HepG2 (cell line): ENCODE measurements at regions not wholly inside any gene's neighbourhood (a gene's known extent, or its start where the extent isn't known, plus 50 kb on each side); places are given as distances from the start of the nearest gene placed in this dataset.

Experiments
- ATAC-seq: fragments of 200-7000 bp; cut with Tn5 transposase; 3 replicates; pipeline ENCODE4 v1.9.1; 2020; ENCODE audit warnings: mild to moderate bottlenecking, moderate library complexity
- BruUV-seq: library from RNA; stranded (reverse); fragments of 400-500 nt; replicated peaks from 2 replicates; lab custom pipeline; 2021; lab: Mats Ljungman, UMichigan
- CTCF ChIA-PET: fragments of 300-600 bp; formaldehyde crosslinking; extraction: SDS; loops from one replicate; lab custom pipeline; 2021; ENCODE audit warnings: low total read pairs, inconsistent platforms, low intra/inter-chr PET ratio; lab: Yijun Ruan, JAX
- POLR2A ChIA-PET: fragments of 350-600 bp; sonication (Branson Sonifier 250); formaldehyde crosslinking; loops from one replicate; lab custom pipeline; 2020; ENCODE audit warnings: antibody characterized with exemption, inconsistent platforms; lab: Yijun Ruan, JAX
- DNase-seq: peaks from one replicate; pipeline ENCODE4 v3.0.0-alpha.2; 2015; ENCODE audit warnings: low spot score
- FAIRE-seq: peaks from 3 replicates; lab custom pipeline; 2011; peaks lifted over from hg19 to GRCh38; lab: Jason Lieb, UNC
- H2AFZ ChIP-seq: one replicate; pipeline ENCODE4 v1.6.1; 2011; ENCODE audit warnings: low read length, inconsistent platforms
- H3K27ac ChIP-seq: fragments of 300-600 bp; 3 replicates; pipeline ENCODE4 v1.8.0; 2011; ENCODE audit warnings: mixed run types, mild to moderate bottlenecking, mixed read lengths, low read length, inconsistent platforms; ENCODE audit not compliant: insufficient read depth; ENCODE audit errors: extremely low read length
- H3K27me3 ChIP-seq, 2 experiments: fragments of 200-600 bp in 1 of 2; 2 replicates in 1 of 2; 3 replicates in 1 of 2; pipeline versions ENCODE4 v1.6.0 to v1.8.0; 2011; ENCODE audit warnings: low read length in 2 of 2, mild to moderate bottlenecking in 2 of 2, moderate library complexity in 2 of 2, inconsistent platforms in 1 of 2; ENCODE audit not compliant: insufficient read depth in 2 of 2, control insufficient read depth in 1 of 2
- H3K36me3 ChIP-seq, 2 experiments: fragments of 200-600 bp in 1 of 2; replicated peaks in 1 of 2; 2 replicates in 1 of 2; 3 replicates in 1 of 2; pipeline versions ENCODE4 v1.5.1 to v1.8.0; 2011; ENCODE audit warnings: low read length in 2 of 2, inconsistent platforms in 1 of 2; ENCODE audit not compliant: insufficient read depth in 2 of 2, control insufficient read depth in 1 of 2
- H3K4me1 ChIP-seq: 2 replicates; pipeline ENCODE4 v1.5.1; 2012; ENCODE audit warnings: low read length, inconsistent platforms; ENCODE audit not compliant: insufficient read depth
- H3K4me2 ChIP-seq: 2 replicates; pipeline ENCODE4 v1.6.0; 2011; ENCODE audit warnings: low read depth, low read length, inconsistent platforms
- H3K4me3 ChIP-seq, 3 experiments: fragments of 200-600 bp in 1 of 3; sonication (generic), shearing (Covaris generic) in 1 of 3; replicated peaks in 1 of 3; 2 replicates each; pipeline ENCODE4 v1.5.1; 2011 to 2016; ENCODE audit warnings: low read length in 3 of 3, inconsistent platforms in 2 of 3, low read depth in 2 of 3, mild to moderate bottlenecking in 2 of 3, control low read depth in 1 of 3, mixed read lengths in 1 of 3; ENCODE audit not compliant: insufficient read depth in 1 of 3
- H3K79me2 ChIP-seq: one replicate; pipeline ENCODE4 v1.6.1; 2011; ENCODE audit warnings: low read length, inconsistent platforms; ENCODE audit not compliant: insufficient read depth
- H3K9ac ChIP-seq: 2 replicates; pipeline ENCODE4 v1.6.0; 2011; ENCODE audit warnings: mild to moderate bottlenecking, low read depth, low read length, inconsistent platforms; ENCODE audit not compliant: insufficient read depth
- H3K9me3 ChIP-seq: 2 replicates; pipeline ENCODE4 v1.5.1; 2012; ENCODE audit warnings: mild to moderate bottlenecking, low read length
- H4K20me1 ChIP-seq: 2 replicates; pipeline ENCODE4 v1.6.0; 2011; ENCODE audit warnings: inconsistent platforms, mild to moderate bottlenecking, low read length, moderate library complexity; ENCODE audit not compliant: insufficient read depth
- CEBPB ChIP-seq: IDR thresholded peaks from 2 replicates; pipeline ENCODE4 v1.6.1; 2011; ENCODE audit warnings: low read depth, low read length, improper control_type of control experiment, borderline replicate concordance
- HNF4A ChIP-seq: sonication (generic); formaldehyde crosslinking; IDR thresholded peaks from 2 replicates; pipeline ENCODE4 v1.4.0; 2020; ENCODE audit warnings: missing genetic modification reagents
- PAF1 ChIP-seq: IDR thresholded peaks from 2 replicates; pipeline ENCODE4 v1.6.1; 2016; ENCODE audit warnings: missing genetic modification reagents, missing compliant biosample characterization
- ZEB1 ChIP-seq: IDR thresholded peaks from 2 replicates; pipeline ENCODE4 v1.6.1; 2012; ENCODE audit warnings: mild to moderate bottlenecking, low read depth, inconsistent platforms; ENCODE audit not compliant: insufficient replicate concordance
- ZNF329 ChIP-seq: sonication (generic); formaldehyde crosslinking; IDR thresholded peaks from 2 replicates; pipeline ENCODE4 v1.9.0; 2021; ENCODE audit warnings: low read depth, mild to moderate bottlenecking, missing genetic modification reagents
- WGBS: methylation state at CpG from one replicate; pipeline ENCODE4 v1.1.6; 2017; ENCODE audit warnings: low lambda C conversion rate; 5-methylcytosine and 5-hydroxymethylcytosine counted together
- in situ Hi-C: cut with HindIII; loops from 2 replicates; pipeline ENCODE4 v1.10.0; 2017; ENCODE audit warnings: low pct_unique_long_range_greater_than_20kb; ENCODE audit not compliant: extremely low pct_ligation_motif_present
- intact Hi-C: fragments of 100-400 bp; cut with micrococcal nuclease; formaldehyde crosslinking; loops from one replicate; pipeline ENCODE4 v1.10.0; 2022; ENCODE audit not compliant: unreplicated experiment
- TF ChIP-seq, protein P1 (sequence below): sonication (generic); formaldehyde crosslinking; IDR thresholded peaks from 2 replicates; pipeline ENCODE4 v1.4.0; 2020; ENCODE audit warnings: missing genetic modification reagents

DNA sequence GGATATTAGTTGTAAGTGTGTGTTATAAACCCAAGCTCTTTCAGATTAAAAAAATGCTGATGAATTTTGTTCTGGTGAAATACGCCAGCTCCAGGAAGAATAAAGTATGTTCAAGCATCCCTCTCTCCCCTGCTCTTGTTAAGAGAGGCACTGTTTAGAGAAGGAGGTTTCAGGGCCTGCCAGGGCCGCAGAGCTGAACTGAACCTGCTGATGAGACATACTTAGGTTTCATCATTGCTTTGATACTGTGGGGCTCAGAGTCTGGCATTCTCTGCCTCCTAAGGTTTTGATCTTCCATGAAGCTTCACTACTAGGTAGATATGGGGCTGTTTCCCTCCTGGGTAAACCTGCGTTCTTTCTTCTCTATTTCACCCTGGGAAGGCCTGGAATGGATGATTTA, 175.3 kb upstream of the FAM20A start (continued):
- TF ChIP-seq PAF1 (CRISPR knock-in tag) (no peak), ZEB1 (no peak)
- TF ChIP-seq, protein P1, sequence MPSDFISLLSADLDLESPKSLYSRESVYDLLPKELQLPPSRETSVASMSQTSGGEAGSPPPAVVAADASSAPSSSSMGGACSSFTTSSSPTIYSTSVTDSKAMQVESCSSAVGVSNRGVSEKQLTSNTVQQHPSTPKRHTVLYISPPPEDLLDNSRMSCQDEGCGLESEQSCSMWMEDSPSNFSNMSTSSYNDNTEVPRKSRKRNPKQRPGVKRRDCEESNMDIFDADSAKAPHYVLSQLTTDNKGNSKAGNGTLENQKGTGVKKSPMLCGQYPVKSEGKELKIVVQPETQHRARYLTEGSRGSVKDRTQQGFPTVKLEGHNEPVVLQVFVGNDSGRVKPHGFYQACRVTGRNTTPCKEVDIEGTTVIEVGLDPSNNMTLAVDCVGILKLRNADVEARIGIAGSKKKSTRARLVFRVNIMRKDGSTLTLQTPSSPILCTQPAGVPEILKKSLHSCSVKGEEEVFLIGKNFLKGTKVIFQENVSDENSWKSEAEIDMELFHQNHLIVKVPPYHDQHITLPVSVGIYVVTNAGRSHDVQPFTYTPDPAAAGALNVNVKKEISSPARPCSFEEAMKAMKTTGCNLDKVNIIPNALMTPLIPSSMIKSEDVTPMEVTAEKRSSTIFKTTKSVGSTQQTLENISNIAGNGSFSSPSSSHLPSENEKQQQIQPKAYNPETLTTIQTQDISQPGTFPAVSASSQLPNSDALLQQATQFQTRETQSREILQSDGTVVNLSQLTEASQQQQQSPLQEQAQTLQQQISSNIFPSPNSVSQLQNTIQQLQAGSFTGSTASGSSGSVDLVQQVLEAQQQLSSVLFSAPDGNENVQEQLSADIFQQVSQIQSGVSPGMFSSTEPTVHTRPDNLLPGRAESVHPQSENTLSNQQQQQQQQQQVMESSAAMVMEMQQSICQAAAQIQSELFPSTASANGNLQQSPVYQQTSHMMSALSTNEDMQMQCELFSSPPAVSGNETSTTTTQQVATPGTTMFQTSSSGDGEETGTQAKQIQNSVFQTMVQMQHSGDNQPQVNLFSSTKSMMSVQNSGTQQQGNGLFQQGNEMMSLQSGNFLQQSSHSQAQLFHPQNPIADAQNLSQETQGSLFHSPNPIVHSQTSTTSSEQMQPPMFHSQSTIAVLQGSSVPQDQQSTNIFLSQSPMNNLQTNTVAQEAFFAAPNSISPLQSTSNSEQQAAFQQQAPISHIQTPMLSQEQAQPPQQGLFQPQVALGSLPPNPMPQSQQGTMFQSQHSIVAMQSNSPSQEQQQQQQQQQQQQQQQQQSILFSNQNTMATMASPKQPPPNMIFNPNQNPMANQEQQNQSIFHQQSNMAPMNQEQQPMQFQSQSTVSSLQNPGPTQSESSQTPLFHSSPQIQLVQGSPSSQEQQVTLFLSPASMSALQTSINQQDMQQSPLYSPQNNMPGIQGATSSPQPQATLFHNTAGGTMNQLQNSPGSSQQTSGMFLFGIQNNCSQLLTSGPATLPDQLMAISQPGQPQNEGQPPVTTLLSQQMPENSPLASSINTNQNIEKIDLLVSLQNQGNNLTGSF: no peak

DNA sequence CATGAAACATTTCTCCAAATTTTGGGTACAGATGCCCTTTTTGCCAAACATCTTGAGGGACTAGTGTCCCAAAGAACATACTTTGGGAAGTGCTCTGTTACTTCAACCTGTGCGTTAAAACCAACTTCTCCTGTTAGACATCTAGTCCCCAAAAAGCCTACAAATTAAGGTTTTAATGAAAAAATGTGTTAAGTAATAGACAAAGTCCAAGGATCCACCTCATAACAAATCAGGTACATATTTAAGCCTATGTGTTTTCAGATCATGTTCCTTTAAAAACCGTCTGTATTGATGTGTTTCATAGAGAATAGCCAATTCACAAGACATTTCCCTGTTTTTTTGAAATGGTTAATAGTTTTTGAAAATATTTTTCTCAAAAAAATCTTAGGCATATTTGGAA, 174.8 kb upstream of the FAM20A start:
- DNase-seq: no peak
- POLR2A ChIA-PET: interaction anchor here (1.2 to 6.0 kb wide), 8 partner anchors 13 to 463 kb away, joined by 3 to 52 read pairs (median 5); no protein-coding TSS in a partner anchor
- intact Hi-C loops: loop anchor here (2.0 to 5.0 kb wide), 2 partner anchors 19 to 86 kb away; no protein-coding TSS in a partner anchor
- Histone ChIP-seq H3K4me3 (no peak overlapping the region), H3K9me3 (no peaks in the 10 kb centered on the region), H3K27me3 (no peaks in the 10 kb centered on the region), H4K20me1 (no peaks in the 10 kb centered on the region), H3K9ac (no peak overlapping the region), H3K27ac (no peak overlapping the region), H2AFZ (no peak overlapping the region), H3K36me3 (no peaks in the 10 kb centered on the region), H3K79me2 (no peaks in the 10 kb centered on the region), H3K4me2 (no peak overlapping the region), H3K4me1 (peaks cover 69% of the 10 kb centered on the region)
- no peak for FAIRE-seq
- BruUV-seq: no TSS peak
- TF ChIP-seq HNF4A (CRISPR knock-in tag) (0 out of 2 replicates have a peak, but pooled peaks have one; percentile 10), CEBPB (peak; percentile 72), ZNF329 (CRISPR knock-in tag) (no peak)
- WGBS: 97% methylated on average over 2 of the region's 2 CpGs
- no peak for ATAC-seq
- CTCF ChIA-PET: interaction anchor here (5.0 kb wide), 1 partner anchor 459 kb away, joined by 117 read pairs; no protein-coding TSS in a partner anchor
- in situ Hi-C loops: loop anchor here (5.0 to 25.0 kb wide), 4 partner anchors 136 to 456 kb away; partner anchors contain the start of gene ABCA9
